GM21528 (cell line): ENCODE measurements at regions not wholly inside any gene's neighbourhood (a gene's known extent, or its start where the extent isn't known, plus 50 kb on each side); places are given as distances from the start of the nearest gene placed in this dataset.

Source experiments
- ATAC-seq: cut with Tn5 transposase; IDR thresholded peaks from one replicate; pipeline ENCODE4 v1.9.1; 2021; ENCODE audit warnings: mild to moderate bottlenecking, moderate library complexity; ENCODE audit not compliant: unreplicated experiment, low FRiP score

DNA sequence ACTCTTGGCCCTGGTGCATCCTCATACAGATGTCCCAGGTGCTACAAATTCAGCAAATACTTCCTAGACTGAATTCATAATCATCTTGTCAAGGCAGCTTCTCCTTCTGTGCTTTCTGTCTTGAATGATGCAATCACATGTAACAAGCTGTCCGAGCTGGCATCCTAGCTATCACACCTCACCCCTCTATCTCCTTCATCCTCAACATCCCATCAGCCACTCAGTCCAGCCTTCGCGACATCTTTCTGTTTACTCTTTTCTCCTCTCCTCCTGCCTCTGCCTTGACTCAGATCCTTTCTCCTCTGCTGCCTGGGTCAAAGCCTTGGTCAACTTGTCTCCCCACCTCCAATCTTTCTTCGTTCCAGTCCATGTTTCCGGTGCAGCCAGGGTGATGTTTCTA lies 240.4 kb upstream of the CELF2 start:
- no peak for ATAC-seq

DNA sequence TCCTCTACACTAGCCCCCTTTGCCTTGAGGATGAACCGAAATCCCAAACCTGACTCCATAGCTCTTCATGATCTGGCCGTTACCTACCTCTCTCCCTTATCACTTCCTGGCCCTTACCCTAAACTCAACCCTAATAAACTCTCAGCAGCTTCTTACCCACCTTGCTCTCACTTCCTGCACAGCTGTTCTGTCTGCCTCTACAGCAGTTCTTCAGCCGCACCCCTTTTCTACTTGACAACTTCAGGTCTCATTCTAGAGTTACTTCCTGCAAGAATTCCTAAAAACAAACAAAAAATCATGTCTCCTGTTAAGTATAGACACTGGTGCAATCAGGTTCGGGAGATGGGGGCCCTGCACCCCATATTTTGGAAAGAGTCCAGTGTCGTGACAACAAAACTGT lies 239.9 kb upstream of the CELF2 start:
- no peak for ATAC-seq

DNA sequence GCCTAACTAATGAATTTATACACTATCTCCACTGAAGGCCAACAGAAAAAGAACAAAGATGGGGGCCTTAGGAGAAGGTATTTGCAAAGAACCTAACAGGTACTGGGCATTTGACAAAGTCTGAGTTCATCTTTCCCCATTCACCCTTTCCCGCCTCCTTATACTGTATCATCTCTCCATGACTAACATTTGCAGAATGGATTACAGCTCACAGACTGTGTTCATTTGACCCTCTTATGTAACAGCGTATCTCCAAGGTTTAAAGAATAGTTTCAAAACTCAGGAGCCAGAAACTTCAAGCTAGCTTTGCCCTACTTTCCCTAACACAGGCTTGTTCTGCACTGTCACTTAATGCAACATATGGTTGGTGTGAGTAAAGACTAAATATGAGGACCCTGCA lies 238.7 kb upstream of the CELF2 start:
- ATAC-seq = no peak

DNA sequence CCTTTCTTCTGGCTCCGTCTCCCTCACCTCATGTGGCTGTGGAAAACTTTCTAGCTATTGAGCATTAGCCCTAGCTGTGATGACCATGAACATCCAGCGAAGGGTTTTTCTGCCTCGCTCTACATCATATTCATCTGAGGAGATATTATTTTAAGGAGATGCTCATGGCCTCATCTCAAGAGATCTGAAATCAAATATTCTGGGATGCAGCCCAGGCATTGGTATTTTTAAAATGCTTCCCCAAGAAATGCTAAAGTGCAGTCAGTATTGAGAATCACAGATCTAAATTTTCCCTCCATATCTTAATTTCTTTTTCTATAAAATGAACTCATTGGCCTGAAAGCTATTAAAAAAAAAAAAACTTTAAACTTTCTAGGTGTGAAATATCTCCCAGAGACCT lies 238.2 kb upstream of the CELF2 start:
- no peak for ATAC-seq

DNA sequence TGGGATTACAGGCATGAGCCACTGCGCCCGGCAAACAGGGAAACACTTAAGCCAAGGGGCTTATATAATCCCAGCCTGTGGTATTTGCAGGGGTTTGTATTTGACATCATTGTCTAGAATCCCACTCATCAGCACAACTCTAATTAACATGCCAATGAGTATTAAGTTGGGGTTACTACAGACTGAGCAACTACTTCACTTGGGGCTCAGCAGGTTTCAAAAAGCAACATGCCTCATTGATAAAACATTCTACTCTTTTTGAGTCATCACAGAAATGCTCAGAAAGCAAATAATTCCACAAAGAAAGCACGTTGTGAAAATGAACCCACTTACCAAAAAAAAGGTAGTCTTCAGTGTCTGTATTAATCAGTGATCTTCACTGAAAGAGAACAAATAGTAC lies 236.9 kb upstream of the CELF2 start:
- no peak for ATAC-seq

DNA sequence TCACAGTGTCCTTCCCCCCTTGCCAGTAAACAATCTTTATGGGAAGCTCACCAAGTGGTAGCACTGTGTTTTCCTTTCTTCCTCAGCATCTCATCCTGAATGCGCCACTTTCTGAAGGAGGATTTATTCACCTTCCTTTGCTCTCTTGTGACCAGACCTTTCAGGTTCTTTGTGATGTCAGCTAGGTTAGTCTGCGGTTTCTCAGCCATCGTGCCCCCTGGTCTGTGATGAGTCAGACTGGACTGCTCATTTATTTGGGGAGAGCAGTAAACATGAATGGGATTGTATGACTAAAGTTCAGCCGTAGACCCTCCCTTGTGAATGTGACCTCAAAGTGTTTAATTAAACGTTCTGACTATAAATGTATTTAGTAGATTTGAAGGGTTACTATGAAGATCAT lies 235.1 kb upstream of the CELF2 start:
- ATAC-seq = no peak

DNA sequence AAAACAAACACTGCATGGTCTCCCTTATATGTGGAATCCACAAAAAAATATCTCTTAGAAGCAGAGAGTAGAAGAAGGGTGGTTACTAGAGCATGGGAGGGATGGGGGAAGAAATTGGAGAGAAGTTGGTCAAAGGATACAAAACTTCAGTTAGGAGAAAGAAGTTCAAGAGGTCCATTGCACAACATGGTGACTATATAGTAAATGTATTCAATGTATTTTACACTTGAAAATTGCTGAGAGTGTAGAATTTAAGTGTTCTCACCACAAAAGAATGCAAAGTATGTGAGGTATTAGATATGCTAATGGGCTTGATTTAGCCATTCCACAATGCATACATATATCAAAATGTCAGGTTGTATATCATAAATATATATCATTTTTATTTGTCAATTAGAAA lies 232.0 kb upstream of the CELF2 start:
- no peak for ATAC-seq

DNA sequence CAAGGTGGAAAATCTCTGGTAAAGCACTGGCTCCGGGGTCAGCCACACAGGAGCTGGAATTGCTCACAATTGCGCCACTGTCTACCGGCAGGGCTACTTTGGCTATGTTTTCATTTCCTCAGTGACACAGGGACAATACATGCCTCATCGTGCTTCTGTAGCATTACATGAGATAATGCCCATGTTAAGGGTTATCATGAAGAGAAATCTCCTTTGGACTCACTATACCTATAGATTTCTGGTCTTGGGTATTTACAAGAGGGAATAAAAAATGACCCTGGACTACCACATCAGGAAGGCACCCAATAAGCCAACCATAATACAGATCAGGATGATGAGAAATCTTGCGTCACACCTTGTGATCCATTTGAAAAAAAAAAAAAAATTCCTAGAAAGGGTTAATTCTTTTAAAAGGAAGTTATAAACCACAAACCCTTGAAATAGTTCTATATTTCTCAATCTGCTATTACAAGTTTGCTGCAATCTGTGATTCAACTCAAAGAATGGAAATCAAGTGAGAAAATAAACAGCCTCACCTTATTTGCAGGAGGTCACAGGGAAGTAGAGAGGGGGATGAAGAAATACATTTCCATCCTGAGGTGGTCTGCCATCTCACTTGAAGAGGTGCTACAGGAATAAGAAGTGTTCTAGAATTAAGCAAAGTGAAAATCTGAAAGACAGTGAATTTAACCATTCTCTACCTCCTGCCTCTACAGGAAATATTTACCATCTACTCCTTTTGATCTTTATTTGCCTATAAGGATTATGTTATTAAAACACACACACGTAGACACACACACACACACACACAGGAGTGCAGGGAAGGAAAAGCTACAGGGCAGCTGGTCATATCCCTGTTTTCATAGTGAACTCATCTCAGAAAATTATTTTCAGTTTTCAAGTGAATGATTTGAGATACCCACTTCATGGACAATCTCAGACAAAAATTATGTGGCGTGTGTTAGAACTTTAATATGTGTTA lies 231.3 kb upstream of the CELF2 start:
- no peak for ATAC-seq

DNA sequence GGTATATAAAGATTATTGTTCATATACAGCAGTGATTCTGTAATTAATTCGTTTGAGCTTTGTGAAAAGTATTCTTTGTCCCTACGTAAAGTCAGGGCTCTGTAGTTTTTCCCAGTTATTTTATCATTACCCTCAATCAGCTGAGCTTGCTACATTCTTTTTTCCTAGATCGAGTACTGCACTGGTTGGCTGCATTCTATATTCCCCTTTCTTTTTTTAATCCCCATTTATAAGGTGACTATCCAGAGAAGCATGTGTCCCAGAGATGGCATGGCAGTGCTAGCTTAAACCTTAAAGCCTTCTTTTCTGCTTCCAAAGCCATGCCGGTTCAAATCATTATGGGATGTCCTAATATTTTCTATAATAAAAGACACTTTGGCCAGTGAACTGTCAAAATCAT lies 230.1 kb upstream of the CELF2 start:
- no peak for ATAC-seq

DNA sequence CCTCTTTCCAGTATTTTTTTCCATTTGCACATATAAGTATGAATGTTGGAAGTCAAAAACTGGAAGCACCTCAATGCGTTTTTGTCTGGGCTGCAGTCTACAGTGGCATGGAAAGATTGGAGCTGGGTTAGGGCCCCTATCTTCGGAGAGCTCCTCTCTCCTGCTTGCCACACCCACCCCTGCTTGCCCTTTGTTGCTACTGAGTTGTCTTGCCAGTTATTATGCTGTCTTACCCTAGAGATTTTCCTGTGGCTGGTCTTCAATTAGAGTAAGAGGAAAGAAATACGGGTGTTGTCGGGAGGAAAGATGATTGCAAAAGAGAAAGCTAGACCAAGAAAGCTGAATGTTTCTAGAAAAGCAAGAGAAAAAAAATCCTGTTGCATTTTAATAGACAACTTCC lies 228.9 kb upstream of the CELF2 start:
- ATAC-seq = no peak

DNA sequence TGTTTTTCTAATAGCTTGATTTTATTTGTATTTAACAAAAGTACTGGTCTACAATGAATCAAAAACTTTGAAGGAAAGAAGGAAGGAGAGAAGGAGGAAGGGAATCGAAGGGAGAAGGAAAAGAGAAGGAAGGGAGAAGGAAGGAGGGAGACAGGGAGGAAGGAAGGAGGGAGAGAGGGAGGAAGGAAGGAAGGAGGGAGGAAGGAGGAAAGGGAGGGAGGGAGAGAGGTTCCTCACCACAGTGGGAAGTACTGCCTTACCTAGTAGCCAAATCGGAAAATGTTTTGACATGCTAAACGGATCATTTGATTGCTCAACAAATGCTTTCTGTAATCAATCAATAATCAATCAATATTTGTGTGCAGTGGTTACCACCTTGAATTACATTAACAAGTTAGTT lies 225.8 kb upstream of the CELF2 start:
- no peak for ATAC-seq

DNA sequence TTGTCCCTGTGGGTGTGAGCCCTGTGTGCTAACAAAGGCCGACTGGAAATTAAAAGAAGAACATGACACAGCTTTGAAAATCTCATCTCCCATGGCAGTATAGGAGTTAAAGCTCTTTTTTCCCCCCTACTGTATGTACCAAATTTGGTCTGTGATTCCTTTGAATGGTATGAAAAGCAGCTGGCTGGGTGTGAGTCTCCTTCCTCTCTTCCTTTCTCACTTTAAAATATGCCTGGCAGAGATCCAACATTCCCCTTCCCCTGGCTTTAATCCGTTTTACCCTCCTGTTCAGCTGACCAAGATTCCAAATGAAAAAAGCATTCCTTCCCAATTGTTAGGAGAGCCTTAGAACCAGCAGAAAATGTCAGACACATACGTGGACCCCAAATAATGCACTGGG lies 225.0 kb upstream of the CELF2 start:
- no peak for ATAC-seq

DNA sequence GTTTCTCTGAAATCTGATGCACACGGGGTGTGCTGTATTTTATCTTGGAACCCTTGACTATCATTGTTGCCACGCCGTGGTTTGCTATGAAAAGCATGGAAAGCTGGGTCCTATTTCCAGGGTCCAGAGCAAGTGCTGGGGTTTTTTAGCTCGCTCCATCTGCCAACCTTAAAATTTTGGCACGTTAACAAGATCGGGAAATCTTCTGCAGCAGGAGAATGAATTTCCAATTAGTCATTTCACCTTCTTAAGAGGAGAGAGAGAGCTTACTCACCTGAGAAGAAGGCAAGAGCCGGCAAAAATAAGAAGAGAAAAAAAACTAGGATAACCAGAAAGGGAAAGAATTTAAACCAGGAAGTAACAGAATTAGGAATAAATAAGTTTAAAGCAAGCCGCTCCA lies 223.6 kb upstream of the CELF2 start:
- no peak for ATAC-seq

DNA sequence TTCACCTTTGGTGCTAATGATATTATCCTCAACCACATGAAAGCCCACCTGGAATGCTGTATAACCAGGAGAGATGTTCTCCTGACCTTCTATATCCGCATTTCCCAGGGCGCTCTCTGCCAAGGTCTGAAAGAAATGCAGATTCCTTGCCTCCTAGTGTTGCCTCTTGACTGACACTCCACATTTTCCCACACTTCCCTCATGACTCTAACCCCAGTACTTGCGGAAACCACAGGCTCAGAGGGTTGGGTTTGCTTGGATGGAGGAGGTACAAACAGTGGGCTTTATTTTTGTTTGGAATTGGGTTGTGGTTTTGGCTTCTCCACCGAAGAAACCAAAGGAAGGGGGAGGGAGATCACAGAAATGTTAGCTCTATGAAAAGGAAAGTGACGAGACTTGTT lies 222.9 kb upstream of the CELF2 start:
- no peak for ATAC-seq

DNA sequence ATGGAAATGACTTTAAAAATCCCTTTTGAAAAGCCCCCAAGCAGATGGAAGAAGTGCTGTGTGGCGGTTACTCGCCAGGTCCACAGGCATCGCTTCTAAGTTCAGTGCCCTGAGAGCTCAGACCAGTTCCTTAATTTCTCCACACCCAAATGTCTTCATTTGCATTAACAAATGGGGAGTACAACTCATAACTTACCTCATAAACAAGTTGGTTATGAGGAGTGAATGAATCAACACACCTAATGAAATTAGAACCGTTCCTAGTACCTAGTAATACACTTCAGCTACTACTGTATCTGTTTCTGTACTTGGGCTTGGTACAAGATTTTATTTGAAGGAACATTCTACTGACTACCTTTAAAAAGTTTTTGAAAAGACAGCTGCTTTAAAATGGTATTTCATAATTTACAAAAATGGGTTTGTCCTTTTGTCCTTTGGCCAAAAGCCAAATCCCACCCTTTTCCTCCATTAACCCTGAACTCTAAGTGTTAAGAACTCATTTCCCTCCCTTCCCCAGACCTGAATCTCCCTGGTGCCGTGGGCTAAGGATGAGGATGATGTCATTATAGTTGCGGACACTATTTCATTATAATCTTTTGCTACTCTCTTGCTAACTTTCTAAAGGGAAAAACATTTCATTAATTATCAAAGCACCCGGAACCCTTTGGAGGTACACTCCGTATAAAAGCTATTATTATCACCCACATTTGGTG lies 221.5 kb upstream of the CELF2 start:
- no peak for ATAC-seq

DNA sequence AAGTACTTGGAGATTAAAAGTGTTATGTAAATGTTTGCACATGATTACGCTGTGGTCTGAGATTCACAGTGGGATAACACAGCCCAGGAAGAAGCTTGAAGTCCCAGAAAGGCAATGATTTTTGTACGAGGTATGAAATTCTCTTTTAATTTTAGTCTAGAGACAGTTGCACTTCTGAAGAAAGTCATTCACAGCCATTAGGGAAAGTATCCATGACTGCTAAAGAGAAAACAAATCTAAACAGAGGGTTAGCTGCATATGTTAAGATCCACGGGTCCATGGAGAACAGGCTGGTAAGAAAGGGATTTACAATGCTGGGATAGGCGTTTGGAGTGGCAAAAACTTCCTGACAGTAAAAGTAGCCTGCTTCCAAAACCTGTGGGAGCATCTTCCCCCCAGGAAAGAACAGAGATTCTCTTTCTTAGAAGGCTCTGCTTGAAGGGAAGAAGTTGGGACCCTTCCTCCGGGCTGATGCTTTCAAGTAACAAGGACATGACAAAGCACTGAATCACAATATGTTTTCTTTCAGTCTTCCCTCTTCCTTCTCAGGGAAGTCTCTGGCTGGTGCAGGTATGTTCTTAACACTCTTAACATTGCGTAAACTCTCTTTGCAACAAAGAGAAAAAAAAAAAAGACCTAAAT lies 220.8 kb upstream of the CELF2 start:
- ATAC-seq = no peak

DNA sequence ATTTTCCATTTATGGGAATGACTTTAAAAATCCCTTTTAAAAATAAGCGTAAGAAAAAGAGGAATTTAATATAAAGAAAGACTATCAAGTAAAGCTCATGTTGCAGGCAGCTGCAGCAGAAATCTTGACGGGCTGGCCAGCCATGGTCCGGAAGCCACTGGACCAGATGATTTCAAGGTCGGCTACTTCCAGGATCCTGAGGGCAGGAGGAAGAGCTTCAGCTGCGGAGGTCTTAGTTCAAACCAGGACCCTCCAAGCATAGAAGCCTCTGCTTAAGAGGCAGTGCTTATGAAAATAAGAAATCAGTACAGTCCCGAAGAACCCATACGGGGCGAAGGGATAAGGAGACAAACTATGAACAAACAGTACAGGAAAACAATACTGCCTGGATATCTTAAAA lies 220.2 kb upstream of the CELF2 start:
- no peak for ATAC-seq

DNA sequence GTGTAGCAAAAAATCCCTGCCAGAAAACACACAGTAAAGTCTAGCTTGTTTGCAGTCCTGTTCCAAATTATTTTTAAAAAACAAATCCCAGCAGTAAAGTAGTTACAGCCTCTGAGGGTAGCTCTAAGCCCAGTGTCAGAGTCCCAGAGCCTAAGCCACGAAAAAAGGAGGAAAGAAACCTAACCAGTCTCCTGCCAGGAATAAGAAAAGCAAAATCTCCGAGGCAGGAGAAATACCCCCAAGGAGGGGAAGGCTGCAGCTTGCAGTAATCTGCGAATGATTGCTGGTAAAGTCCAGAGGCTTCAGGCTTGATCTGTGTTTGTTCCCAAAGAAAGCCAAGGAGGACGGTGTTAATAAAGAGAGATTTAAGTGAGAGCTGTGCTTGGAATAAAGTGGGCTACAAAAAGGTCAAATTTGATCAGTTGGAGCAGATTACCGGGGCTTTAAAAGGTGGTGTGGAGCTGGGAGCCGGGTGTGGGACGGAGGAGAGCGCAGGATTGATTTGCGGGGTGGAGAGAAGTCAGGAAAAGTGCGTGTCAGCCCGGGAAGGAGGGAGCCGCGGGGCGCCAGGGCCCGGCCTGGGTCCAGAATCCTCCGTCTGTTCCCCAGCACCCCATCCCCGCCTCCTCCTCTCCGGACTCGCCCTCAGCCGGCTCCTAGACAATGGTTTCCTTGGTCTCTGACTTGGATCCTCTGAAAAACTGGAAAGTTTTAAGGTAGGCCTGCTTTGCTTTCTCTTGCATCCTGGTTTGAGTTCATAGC lies 219.4 kb upstream of the CELF2 start:
- ATAC-seq = no peak

DNA sequence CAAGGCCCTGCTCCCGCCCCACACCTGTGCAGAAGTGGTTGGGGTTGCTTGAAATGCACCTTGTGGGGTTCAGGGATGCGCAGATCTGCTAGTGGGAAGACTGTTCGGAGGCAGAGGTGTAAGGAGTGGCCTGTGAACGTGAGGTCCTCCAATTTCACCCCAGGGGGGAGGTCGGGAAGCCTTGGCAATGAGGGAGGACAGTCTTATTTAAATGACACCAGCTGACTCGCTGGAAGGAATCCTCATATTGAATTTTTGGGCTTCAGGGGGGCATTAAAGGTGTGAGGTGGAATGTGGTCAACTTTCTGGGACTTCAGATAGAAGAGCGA lies 218.8 kb upstream of the CELF2 start:
- ATAC-seq = no peak

DNA sequence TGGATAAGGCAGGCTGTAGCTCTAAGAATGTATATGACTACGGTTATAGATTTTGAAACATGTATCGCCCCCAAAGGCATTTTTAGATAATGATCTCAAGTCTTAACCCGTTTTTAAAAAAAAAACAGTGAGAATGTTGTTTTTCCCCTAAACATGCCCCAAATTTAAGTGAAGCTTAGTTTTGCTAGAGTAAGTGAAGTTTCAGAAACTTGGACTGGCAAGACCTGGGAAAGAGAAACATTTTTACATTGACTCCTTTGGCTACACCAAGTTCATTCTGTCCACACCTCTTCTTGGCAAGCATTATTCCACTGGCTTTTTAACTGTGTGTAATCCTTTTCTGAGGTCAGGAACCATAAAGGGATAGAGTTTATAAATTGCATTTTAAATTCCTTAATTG lies 216.7 kb upstream of the CELF2 start:
- no peak for ATAC-seq

DNA sequence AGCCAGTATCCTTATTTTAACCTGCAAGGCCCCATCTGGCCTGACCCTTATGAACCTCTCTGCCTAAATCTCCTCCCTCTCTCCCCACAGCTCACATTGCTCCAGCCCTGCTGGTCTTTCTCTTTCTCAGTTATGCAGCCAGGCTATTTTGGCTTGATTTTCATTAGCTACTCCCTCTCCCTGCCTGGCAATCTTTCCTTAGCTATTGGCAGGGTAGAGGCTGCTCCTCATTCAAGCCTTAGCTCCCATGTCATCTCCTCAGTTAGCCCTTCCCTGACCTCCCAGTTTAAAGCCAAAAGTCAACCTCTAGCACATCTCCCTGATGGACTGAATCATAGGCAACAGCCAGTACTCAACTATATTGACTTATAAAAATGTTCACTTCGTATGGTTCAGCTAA lies 214.4 kb upstream of the CELF2 start:
- no peak for ATAC-seq
